ENCODE measurements at regions not wholly inside any gene's neighbourhood (a gene's known extent, or its start where the extent isn't known, plus 50 kb on each side); places are given as distances from the start of the nearest gene placed in this dataset.

- TF ChIP-seq TAF1 (IDR thresholded peaks at IDR 0.05; ENCODE audit: low read depth) (no peak), EP300 (IDR thresholded peaks at IDR 0.05; ENCODE audit: borderline replicate concordance) (no peak), EGR1 (IDR thresholded peaks at IDR 0.05) (no peak), TEAD4 (IDR thresholded peaks at IDR 0.05) (no peak), CREB1 (IDR thresholded peaks at IDR 0.05; ENCODE audit: low read depth) (no peak), MAX (IDR thresholded peaks at IDR 0.05) (no peak)
Observed at GRCh38 chr15:38024293-38025091, 90.1 kb downstream of the TMCO5A start.

GRCh38 chr15:38028869-38029268 lies 94.4 kb downstream of the TMCO5A start:
- no peak for TF ChIP-seq EGR1 (IDR thresholded peaks at IDR 0.05)

- TF ChIP-seq CEBPB (IDR thresholded peaks at IDR 0.05) (no peak), FOXM1 (IDR thresholded peaks at IDR 0.05; ENCODE audit: borderline replicate concordance, low read depth) (no peak), EP300 (IDR thresholded peaks at IDR 0.05; ENCODE audit: borderline replicate concordance) (no peak), MAX (IDR thresholded peaks at IDR 0.05) (no peak), TAF1 (IDR thresholded peaks at IDR 0.05; ENCODE audit: low read depth) (no peak), REST (IDR thresholded peaks at IDR 0.05; ENCODE audit: low read depth) (no peak), RAD21 (IDR thresholded peaks at IDR 0.05; ENCODE audit: low read depth) (no peak), EGR1 (IDR thresholded peaks at IDR 0.05) (no peak), ZBTB7A (IDR thresholded peaks at IDR 0.05; ENCODE audit: low read depth) (no peak), USF1 (IDR thresholded peaks at IDR 0.05) (no peak), YY1 (IDR thresholded peaks at IDR 0.05; ENCODE audit: low read depth) (no peak), CREB1 (IDR thresholded peaks at IDR 0.05; ENCODE audit: low read depth) (no peak), TCF12 (IDR thresholded peaks at IDR 0.05; ENCODE audit: low read depth) (no peak), TEAD4 (IDR thresholded peaks at IDR 0.05) (no peak), NFIC (IDR thresholded peaks at IDR 0.05) (no peak)
Observed at GRCh38 chr15:38029736-38030135, 95.3 kb downstream of the TMCO5A start.

GRCh38 chr15:38030609-38031008 lies 96.2 kb downstream of the TMCO5A start:
- TF ChIP-seq TCF12 (IDR thresholded peaks at IDR 0.05; ENCODE audit: low read depth), result no peak
- TF ChIP-seq TAF1 (IDR thresholded peaks at IDR 0.05; ENCODE audit: low read depth), result no peak
- TF ChIP-seq EGR1 (IDR thresholded peaks at IDR 0.05), result no peak
- TF ChIP-seq TEAD4 (IDR thresholded peaks at IDR 0.05), result no peak
- no peak for TF ChIP-seq MAX (IDR thresholded peaks at IDR 0.05)
- TF ChIP-seq USF1 (IDR thresholded peaks at IDR 0.05), result no peak
- no peak for TF ChIP-seq REST (IDR thresholded peaks at IDR 0.05; ENCODE audit: low read depth)
- no peak for TF ChIP-seq NFIC (IDR thresholded peaks at IDR 0.05)
- TF ChIP-seq EP300 (IDR thresholded peaks at IDR 0.05; ENCODE audit: borderline replicate concordance), result no peak
- no peak for TF ChIP-seq CREB1 (IDR thresholded peaks at IDR 0.05; ENCODE audit: low read depth)
- no peak for TF ChIP-seq ZBTB7A (IDR thresholded peaks at IDR 0.05; ENCODE audit: low read depth)
- no peak for TF ChIP-seq YY1 (IDR thresholded peaks at IDR 0.05; ENCODE audit: low read depth)
- TF ChIP-seq CEBPB (IDR thresholded peaks at IDR 0.05), result no peak
- no peak for TF ChIP-seq FOXM1 (IDR thresholded peaks at IDR 0.05; ENCODE audit: borderline replicate concordance, low read depth)

GRCh38 chr15:38035701-38036100 lies 101.3 kb downstream of the TMCO5A start:
- TF ChIP-seq REST (IDR thresholded peaks at IDR 0.05; ENCODE audit: low read depth), result no peak
- no peak for TF ChIP-seq USF1 (IDR thresholded peaks at IDR 0.05)
- TF ChIP-seq YY1 (IDR thresholded peaks at IDR 0.05; ENCODE audit: low read depth), result no peak
- TF ChIP-seq CREB1 (IDR thresholded peaks at IDR 0.05; ENCODE audit: low read depth), result no peak
- TF ChIP-seq MAX (IDR thresholded peaks at IDR 0.05), result no peak
- no peak for TF ChIP-seq EP300 (IDR thresholded peaks at IDR 0.05; ENCODE audit: borderline replicate concordance)
- no peak for TF ChIP-seq TCF12 (IDR thresholded peaks at IDR 0.05; ENCODE audit: low read depth)
- TF ChIP-seq NFIC (IDR thresholded peaks at IDR 0.05), result no peak
- no peak for TF ChIP-seq FOXM1 (IDR thresholded peaks at IDR 0.05; ENCODE audit: borderline replicate concordance, low read depth)
- no peak for TF ChIP-seq CEBPB (IDR thresholded peaks at IDR 0.05)
- no peak for TF ChIP-seq RAD21 (IDR thresholded peaks at IDR 0.05; ENCODE audit: low read depth)
- no peak for TF ChIP-seq TEAD4 (IDR thresholded peaks at IDR 0.05)
- TF ChIP-seq EGR1 (IDR thresholded peaks at IDR 0.05), result no peak
- no peak for TF ChIP-seq TAF1 (IDR thresholded peaks at IDR 0.05; ENCODE audit: low read depth)
